ENCODE measurements at regions not wholly inside any gene's neighbourhood (a gene's known extent, or its start where the extent isn't known, plus 50 kb on each side); places are given as distances from the start of the nearest gene placed in this dataset.

DNA sequence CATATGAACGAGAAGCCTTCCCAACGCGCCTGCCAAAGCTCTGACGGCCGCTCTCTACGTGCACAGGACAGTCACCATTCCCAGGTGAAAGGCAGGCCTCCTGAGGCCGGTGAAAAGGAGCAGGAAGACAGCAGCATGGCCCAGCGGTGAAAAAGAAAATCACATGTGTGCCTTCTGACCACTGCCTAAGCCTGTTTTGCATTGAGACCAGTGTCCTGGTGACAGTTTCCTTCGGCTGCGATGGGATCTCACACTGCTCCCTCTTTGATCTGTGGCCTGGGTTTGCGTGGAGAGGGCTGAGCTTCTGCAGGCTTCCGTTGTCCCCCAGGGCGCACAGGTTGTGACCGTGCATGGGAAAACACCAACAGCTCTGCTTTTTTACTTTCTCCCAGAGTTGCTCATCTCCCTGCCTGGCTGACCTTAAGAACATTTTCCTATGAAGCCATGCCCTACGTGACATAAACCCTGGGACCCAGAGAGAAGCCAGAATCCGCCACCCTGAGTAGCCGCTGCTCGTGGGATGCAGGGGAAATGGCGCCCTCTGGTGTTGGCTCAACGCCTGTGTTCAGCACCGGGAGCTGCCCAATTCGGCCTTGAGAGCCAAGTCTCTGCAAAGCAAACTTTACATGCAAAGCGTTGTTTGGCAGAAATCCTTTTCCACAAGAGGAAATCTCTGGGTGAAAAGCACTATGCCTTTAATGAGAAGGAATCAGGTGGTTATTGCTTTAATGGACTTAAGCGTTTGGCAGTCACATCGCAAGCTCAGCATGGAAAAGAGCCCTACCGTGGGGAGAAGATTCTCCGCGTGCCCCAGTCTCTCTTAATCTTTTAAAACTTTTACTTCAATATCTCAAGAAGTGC, 112.2 kb upstream of the GPR12 start:
- TF ChIP-seq SNRNP70 (optimal IDR thresholded peaks at IDR 0.05; ENCODE audit: low read depth, low read length) (no peak), PTRF (tag; IDR thresholded peaks at IDR 0.05) (no peak), ARNT (IDR thresholded peaks at IDR 0.05) (no peak), POLR2AphosphoS5 (IDR thresholded peaks at IDR 0.05; ENCODE audit: control insufficient read depth, insufficient read depth, low read depth, low read length) (no peak), JUN (IDR thresholded peaks at IDR 0.05; ENCODE audit: borderline replicate concordance, low read depth, low read length) (no peak), JUN (CRISPR knock-in tag; IDR thresholded peaks at IDR 0.05; ENCODE audit: borderline replicate concordance) (no peak)

All from K562 (cell line).